ENCODE measurements at regions not wholly inside any gene's neighbourhood (a gene's known extent, or its start where the extent isn't known, plus 50 kb on each side); places are given as distances from the start of the nearest gene placed in this dataset.
"Not testable (repeated sequence)": the region's sequence is repeated elsewhere in the genome, so short reads cannot be mapped to it uniquely, and the experiment has no call there.

- DNase-seq (ENCODE audit: low read depth in 1 of 2, low spot score in 1 of 2) = no peak
Measured at GRCh38 chr9:22170556-22170955, 161.5 kb upstream of the CDKN2B start.

DNA sequence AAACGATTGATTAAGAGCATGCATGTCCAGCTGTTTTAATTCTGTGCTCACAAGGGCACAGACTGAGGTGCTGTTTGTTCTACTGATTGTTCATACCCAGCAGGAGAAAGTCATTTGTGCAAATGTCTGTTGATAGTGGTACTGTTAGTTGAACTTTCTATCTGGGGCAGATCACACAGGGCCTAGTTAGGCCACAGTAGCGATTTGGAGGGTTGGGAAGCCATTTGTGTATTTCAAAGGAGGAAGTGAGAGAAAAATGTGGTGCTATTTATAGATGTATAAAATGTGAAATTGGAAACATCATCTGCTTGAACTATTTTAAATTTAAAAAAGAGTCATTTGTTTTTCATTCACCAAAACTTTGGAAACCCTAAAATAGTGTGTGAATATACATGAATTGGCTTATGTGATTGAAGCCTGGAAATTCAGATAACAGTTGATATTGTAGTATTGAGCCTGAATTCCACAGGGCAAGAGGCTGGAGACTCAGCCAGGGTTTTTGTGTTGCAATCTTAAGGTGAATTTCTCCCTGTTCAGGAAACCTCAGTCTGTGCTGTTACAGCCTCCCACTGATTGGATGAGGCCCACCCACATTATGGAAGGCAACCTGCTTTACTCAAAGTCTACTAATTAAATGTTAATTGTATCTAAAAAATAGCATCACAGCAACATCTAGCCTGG is 162.0 kb upstream of the CDKN2B start:
- DNase-seq (ENCODE audit: low read depth in 1 of 2, low spot score in 1 of 2) = no peak

- DNase-seq (ENCODE audit: low read depth in 1 of 2, low spot score in 1 of 2) = no peak
Measured at GRCh38 chr9:22171691-22172090, 162.6 kb upstream of the CDKN2B start.

DNA sequence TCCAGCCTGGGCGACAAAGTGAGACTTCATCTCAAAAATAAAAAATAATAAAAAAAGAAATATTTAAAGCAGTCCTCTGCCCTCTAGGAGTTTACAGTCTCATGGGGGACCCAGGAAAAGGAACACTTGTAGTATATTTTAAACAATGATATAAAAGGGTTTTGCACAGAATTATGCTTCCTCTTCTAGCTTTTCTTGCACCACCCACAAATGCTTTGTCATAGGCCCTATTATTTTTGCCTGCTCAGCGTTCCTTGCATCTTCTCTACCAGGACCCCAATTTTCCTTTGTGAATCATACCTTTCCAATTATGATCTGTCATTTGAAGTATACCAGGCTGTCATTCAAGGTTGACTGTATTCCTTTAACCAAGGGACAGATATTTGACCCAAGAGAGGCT is 164.8 kb upstream of the CDKN2B start:
- no peak for DNase-seq (ENCODE audit: low read depth in 1 of 2, low spot score in 1 of 2)

GRCh38 chr9:22175972-22176545 is 167.0 kb upstream of the CDKN2B start:
- no peak for DNase-seq (ENCODE audit: low read depth in 1 of 2, low spot score in 1 of 2)

DNA sequence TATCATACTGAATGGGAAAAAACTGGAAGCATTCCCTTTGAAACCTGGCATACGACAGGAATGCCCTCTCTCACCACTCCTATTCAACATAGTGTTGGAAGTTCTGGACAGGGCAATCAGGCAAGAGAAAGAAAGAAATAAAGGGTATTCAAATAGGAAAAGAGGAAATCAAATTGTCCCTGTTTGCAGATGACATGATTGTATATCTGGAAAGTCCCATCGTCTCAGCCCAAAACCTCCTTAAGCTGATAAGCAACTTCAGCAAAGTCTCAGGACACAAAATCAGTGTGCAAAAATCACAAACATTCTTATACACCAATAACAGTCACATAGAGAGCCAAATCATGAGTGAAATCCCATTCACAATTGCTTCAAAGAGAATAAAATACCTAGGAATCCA is 171.9 kb upstream of the CDKN2B start:
- DNase-seq (ENCODE audit: low read depth in 1 of 2, low spot score in 1 of 2) = not testable (repeated sequence)

DNA sequence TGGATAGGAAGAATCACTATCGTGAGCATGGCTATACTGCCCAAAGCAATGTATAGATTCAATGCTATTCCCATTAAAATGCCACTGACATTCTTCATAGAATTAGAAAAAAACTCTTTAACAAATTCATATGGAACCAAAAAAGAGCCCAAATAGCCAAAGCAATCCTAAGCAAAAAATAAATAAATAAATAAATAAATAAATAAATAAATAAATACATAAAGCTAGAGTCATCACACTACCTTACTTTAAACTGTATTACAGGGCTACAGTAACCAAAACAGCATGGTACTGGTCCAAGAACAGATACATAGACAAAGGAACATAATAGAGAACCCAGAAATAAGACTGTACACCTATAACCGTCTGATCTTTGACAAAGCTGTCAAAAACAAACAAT is 180.4 kb upstream of the CDKN2B start:
- no peak for DNase-seq (ENCODE audit: low read depth in 1 of 2, low spot score in 1 of 2)

- not testable (repeated sequence) for DNase-seq (ENCODE audit: low read depth in 1 of 2, low spot score in 1 of 2)
Measured at GRCh38 chr9:22197000-22197399, 187.9 kb upstream of the CDKN2B start.

- no peak for DNase-seq (ENCODE audit: low read depth in 1 of 2, low spot score in 1 of 2)
Measured at GRCh38 chr9:22198681-22199080, 189.6 kb upstream of the CDKN2B start.

GRCh38 chr9:22201256-22201655 is 192.2 kb upstream of the CDKN2B start:
- no peak for DNase-seq (ENCODE audit: low read depth in 1 of 2, low spot score in 1 of 2)

GRCh38 chr9:22203371-22204138 is 194.4 kb upstream of the CDKN2B start:
- DNase-seq (ENCODE audit: low read depth in 1 of 2, low spot score in 1 of 2) = no peak

- DNase-seq (ENCODE audit: low read depth in 1 of 2, low spot score in 1 of 2) = no peak
Measured at GRCh38 chr9:22204240-22204639, 195.1 kb upstream of the CDKN2B start.

DNA sequence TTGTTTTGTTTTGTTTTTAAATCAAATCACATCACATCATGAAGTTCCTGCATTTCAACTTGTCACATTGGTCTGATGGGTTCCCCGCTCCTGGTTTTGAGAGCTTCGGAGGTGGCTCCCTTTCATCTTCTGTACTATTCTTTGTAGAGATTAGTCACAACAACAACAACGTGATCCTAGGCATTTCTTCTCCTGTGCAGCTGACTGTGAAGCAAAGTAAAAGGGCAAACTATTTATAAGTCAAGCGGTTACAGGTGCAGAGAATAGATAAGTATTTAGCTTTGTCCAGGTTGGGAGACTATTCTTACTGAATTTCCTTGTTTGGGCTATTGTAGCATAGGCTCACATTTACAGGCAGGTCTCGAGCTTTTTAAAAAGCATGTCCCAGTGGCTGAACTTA is 197.7 kb upstream of the CDKN2B start:
- DNase-seq (ENCODE audit: low read depth in 1 of 2, low spot score in 1 of 2) = no peak

DNA sequence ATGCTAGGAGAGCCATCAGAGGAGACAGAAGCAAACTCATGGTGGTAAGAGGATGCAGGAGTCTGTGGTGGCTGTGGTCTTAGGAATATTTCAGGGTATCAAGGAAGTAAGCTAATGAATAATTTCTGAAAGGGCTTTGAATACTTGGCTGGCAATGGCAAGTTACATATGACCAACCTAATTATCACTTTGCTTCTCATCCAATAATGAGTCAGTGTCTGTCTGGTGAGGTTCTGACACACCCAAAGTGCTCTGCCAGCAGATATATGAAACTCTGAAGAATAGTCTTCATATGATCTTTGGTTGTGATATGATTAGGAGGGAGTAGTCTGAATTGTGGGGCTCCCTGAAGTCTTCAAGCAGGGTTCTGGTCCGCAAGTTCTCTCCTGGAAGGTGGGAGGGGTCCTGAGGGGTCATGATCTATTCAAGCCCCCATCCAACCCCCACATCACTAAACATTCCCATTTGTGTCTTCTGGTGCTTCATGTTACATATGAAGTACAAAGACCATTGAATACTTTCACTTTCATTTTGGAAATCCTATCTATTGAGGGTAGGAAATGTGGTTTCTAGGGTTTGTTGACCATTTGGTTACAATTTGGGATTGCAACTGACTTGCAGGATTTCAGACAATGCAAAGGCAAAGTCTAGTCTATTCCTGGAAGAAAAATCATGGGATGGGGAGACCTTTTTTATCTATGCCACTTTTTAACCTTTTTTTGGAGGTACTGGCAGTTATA is 199.9 kb upstream of the CDKN2B start:
- peak in 1 of 2 donors; percentile 5 for DNase-seq (ENCODE audit: low read depth in 1 of 2, low spot score in 1 of 2)

DNA sequence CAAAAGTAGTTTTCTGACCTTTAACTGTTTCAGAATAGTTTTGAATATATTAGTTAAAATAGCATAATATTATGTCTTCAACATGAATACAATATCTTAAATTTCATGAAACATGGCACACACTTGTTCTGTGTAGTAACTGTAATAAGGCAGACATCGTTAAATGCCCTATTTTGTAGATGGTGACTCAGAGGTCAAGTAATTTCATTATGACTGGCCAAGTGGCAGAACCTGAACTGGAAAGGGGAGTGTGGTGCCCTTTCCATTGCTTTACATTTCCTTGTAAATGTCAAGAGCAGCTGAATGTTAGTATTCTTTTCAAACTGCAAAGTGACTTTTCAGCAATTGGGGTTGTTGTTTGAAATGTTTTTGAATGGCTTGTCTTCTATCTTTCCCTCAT is 201.2 kb upstream of the CDKN2B start:
- peak in 1 of 2 donors; percentile 19 for DNase-seq (ENCODE audit: low read depth in 1 of 2, low spot score in 1 of 2)

DNA sequence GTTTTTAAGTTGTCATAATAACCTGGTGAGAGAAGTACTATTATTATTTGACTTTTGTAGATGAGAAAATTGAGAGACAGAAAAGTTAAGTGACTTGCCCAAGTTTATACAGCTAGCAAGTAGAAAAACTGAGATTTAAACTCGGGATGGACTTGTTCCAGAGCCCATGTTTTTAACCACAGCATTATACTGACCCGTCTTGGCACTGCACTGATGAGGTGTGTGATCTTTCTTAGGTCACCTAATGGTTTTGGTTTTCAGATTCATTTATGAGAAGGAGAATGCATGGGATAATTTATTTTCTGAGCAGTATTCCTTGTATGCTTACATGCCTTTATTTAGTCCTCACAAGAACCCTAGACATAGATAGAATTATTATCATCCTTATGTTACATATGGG is 201.8 kb upstream of the CDKN2B start:
- DNase-seq (ENCODE audit: low read depth in 1 of 2, low spot score in 1 of 2) = no peak

- DNase-seq (ENCODE audit: low read depth in 1 of 2, low spot score in 1 of 2) = no peak
Measured at GRCh38 chr9:22211588-22212360, 202.7 kb upstream of the CDKN2B start.

DNA sequence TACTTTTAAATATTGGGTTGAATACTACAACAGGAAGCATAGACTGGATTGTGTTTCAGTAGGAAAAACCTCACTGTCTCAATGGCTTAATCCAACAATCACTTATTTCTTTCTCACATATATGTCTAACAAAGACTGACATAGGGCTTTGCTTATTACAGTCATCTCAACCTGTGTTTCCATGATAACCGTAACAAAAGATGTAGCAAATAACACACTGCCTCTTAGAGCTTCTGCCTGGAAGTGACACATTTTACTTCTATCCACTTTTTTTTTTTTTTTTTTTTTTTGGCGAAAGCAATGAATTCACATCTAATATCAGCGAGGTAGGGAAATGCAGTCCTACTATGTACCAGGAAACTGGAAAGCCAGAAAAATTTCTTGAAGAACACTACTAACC is 204.9 kb upstream of the CDKN2B start:
- no peak for DNase-seq (ENCODE audit: low read depth in 1 of 2, low spot score in 1 of 2)

GRCh38 chr9:22214497-22215031 is 205.5 kb upstream of the CDKN2B start:
- no peak for DNase-seq (ENCODE audit: low read depth in 1 of 2, low spot score in 1 of 2)

- no peak for DNase-seq (ENCODE audit: low read depth in 1 of 2, low spot score in 1 of 2)
Measured at GRCh38 chr9:22215521-22215920, 206.4 kb upstream of the CDKN2B start.

GRCh38 chr9:22216730-22217172 is 207.6 kb upstream of the CDKN2B start:
- DNase-seq (ENCODE audit: low read depth in 1 of 2, low spot score in 1 of 2) = no peak
